CD14-positive monocyte (primary cell): ENCODE measurements at regions not wholly inside any gene's neighbourhood (a gene's known extent, or its start where the extent isn't known, plus 50 kb on each side); places are given as distances from the start of the nearest gene placed in this dataset.

Experiments used
- DNase-seq, 3 donors: peaks; one replicate each; pipeline ENCODE4 v3.0.0-alpha.2; 2011 to 2022
- H2AFZ ChIP-seq: 2 replicates; pipeline ENCODE4 v1.6.0; 2012; ENCODE audit warnings: mild to moderate bottlenecking, low read depth, low read length, inconsistent platforms; ENCODE audit not compliant: insufficient read depth, poor library complexity, severe bottlenecking
- H3K27ac ChIP-seq, 2 donors: 1 replicate in 1 of 2; 2 replicates in 1 of 2; pipeline ENCODE4 v1.5.1; 2012 to 2013; ENCODE audit warnings: low read length in 2 of 2, control low read depth in 1 of 2, inconsistent platforms in 1 of 2, low read depth in 1 of 2, mild to moderate bottlenecking in 1 of 2
- H3K27me3 ChIP-seq, 2 donors: one replicate each; pipeline versions ENCODE4 v1.6.0 to v1.6.1; 2011 to 2013; ENCODE audit warnings: low read length in 2 of 2; ENCODE audit not compliant: control insufficient read depth in 2 of 2, insufficient read depth in 2 of 2
- H3K36me3 ChIP-seq, 2 donors: replicated peaks in 1 of 2; 1 replicate in 1 of 2; 2 replicates in 1 of 2; pipeline versions ENCODE4 v1.5.1 to v1.6.1; 2012 to 2013; ENCODE audit warnings: low read length in 2 of 2, control low read depth in 1 of 2, inconsistent platforms in 1 of 2, mild to moderate bottlenecking in 1 of 2; ENCODE audit not compliant: insufficient read depth in 2 of 2, control insufficient read depth in 1 of 2
- H3K4me1 ChIP-seq, 2 donors: 1 replicate in 1 of 2; 2 replicates in 1 of 2; pipeline versions ENCODE4 v1.5.1 to v1.6.1; 2012 to 2013; ENCODE audit warnings: low read length in 2 of 2, control low read depth in 1 of 2, inconsistent platforms in 1 of 2, mild to moderate bottlenecking in 1 of 2, moderate library complexity in 1 of 2; ENCODE audit not compliant: insufficient read depth in 2 of 2, control insufficient read depth in 1 of 2
- H3K4me2 ChIP-seq: replicated peaks from 2 replicates; pipeline ENCODE3; 2012; ENCODE audit warnings: low read length, moderate library complexity, mild to moderate bottlenecking; ENCODE audit not compliant: poor library complexity, severe bottlenecking; ENCODE audit errors: extremely low read depth
- H3K4me3 ChIP-seq, 3 experiments: fragments of 200-600 bp in 1 of 3; sonication (generic) in 1 of 3; replicated peaks in 1 of 3; 1 replicate in 2 of 3; 2 replicates in 1 of 3; pipeline ENCODE4 v1.5.1; 2011 to 2013; ENCODE audit warnings: low read length in 3 of 3, mild to moderate bottlenecking in 3 of 3, control low read depth in 2 of 3, low read depth in 2 of 3, inconsistent platforms in 1 of 3, moderate library complexity in 1 of 3
- H3K79me2 ChIP-seq: 2 replicates; pipeline ENCODE4 v1.6.0; 2012; ENCODE audit warnings: mild to moderate bottlenecking, control low read depth, inconsistent platforms, low read length, moderate library complexity; ENCODE audit not compliant: insufficient read depth
- H3K9ac ChIP-seq: 2 replicates; pipeline ENCODE4 v1.6.0; 2017; ENCODE audit warnings: low read length, mild to moderate bottlenecking; ENCODE audit not compliant: insufficient read depth, poor library complexity, severe bottlenecking
- H3K9me3 ChIP-seq, 2 donors: replicated peaks in 1 of 2; 1 replicate in 1 of 2; 2 replicates in 1 of 2; pipeline versions ENCODE4 v1.5.1 to v1.6.1; 2012 to 2013; ENCODE audit warnings: low read length in 2 of 2, control low read depth in 1 of 2; ENCODE audit not compliant: control insufficient read depth in 1 of 2, insufficient read depth in 1 of 2
- H4K20me1 ChIP-seq: 2 replicates; pipeline ENCODE4 v1.6.0; 2012; ENCODE audit warnings: mild to moderate bottlenecking, low read length, control low read depth, moderate library complexity; ENCODE audit not compliant: insufficient read depth
- H3K27ac Mint-ChIP-seq, 7 donors: one replicate each; pipeline ENCODE4 v1.8.0; 2020; ENCODE audit warnings: mild to moderate bottlenecking in 7 of 7, mixed read lengths in 7 of 7, moderate library complexity in 6 of 7, inconsistent platforms in 2 of 7
- H3K27me3 Mint-ChIP-seq, 3 donors: one replicate each; pipeline ENCODE4 v1.8.0; 2021 to 2022; ENCODE audit warnings: low read depth in 3 of 3, mild to moderate bottlenecking in 3 of 3, mixed read lengths in 3 of 3, moderate library complexity in 3 of 3, inconsistent platforms in 1 of 3
- H3K36me3 Mint-ChIP-seq, 2 donors: one replicate each; pipeline ENCODE4 v1.8.0; 2020; ENCODE audit warnings: mixed read lengths in 2 of 2, inconsistent platforms in 1 of 2, mild to moderate bottlenecking in 1 of 2
- H3K4me1 Mint-ChIP-seq: one replicate; pipeline ENCODE4 v1.8.0; 2020; ENCODE audit warnings: mild to moderate bottlenecking, mixed read lengths
- H3K4me3 Mint-ChIP-seq, 2 donors: one replicate each; pipeline ENCODE4 v1.8.0; 2020; ENCODE audit warnings: mild to moderate bottlenecking in 2 of 2, mixed read lengths in 2 of 2, moderate library complexity in 1 of 2
- H3K9me3 Mint-ChIP-seq, 7 donors: one replicate each; pipeline ENCODE4 v1.8.0; 2020 to 2022; ENCODE audit warnings: mixed read lengths in 7 of 7, mild to moderate bottlenecking in 6 of 7, moderate library complexity in 6 of 7, inconsistent platforms in 2 of 7
- CTCF ChIP-seq: fragments of 200-600 bp; IDR thresholded peaks from one replicate; pipeline ENCODE4 v1.8.0; 2022; ENCODE audit warnings: antibody characterized with exemption, mild to moderate bottlenecking
- WGBS: methylation state at CpG from one replicate; pipeline ENCODE4 v1.1.5; 2013; ENCODE audit warnings: missing lambda C conversion rate; ENCODE audit not compliant: insufficient coverage; 5-methylcytosine and 5-hydroxymethylcytosine counted together
- intact Hi-C, 2 donors: fragments of 100-400 bp; cut with micrococcal nuclease; formaldehyde crosslinking; loops; one replicate each; pipeline versions ENCODE4 v1.15.0 to v1.15.1; 2023

GRCh38 chr18:43563780-43564179, 286.5 kb upstream of the SYT4 start:
- no peak for TF ChIP-seq CTCF
- H3K9me3 Mint-ChIP-seq = peaks cover 0 to 2% (median 0%) of the 10 kb centered on the region in 7 donors

GRCh38 chr18:43570593-43570992, 293.3 kb upstream of the SYT4 start:
- Histone ChIP-seq H3K27ac (no peak overlapping the region), H2AFZ (no peak overlapping the region), H3K27me3 (no peaks in the 10 kb centered on the region), H3K9ac (no peak overlapping the region), H4K20me1 (no peaks in the 10 kb centered on the region), H3K36me3 (no peaks in the 10 kb centered on the region), H3K4me1 (no peaks in the 10 kb centered on the region), H3K4me3 (no peak overlapping the region), H3K4me2 (no peak overlapping the region), H3K79me2 (no peaks in the 10 kb centered on the region), H3K9me3 (no peaks in the 10 kb centered on the region)
- H3K27ac Mint-ChIP-seq = no peak overlapping the region
- peaks cover 0 to 4% (median 0%) of the 10 kb centered on the region in 3 donors for H3K27me3 Mint-ChIP-seq
- intact Hi-C loops = no loop called here
- no peaks in the 10 kb centered on the region for H3K4me1 Mint-ChIP-seq
- TF ChIP-seq CTCF = no peak
- DNase-seq = no peak
- no peaks in the 10 kb centered on the region for H3K36me3 Mint-ChIP-seq
- no peaks in the 10 kb centered on the region for H3K9me3 Mint-ChIP-seq
- WGBS = 100% methylated on average over 1 of the region's 4 CpGs
- H3K4me3 Mint-ChIP-seq = no peak overlapping the region

More at GRCh38 chr18:43563780-43564179, 286.5 kb upstream of the SYT4 start:
- Histone ChIP-seq H3K4me2 (no peak overlapping the region), H3K4me1 (no peaks in the 10 kb centered on the region), H3K36me3 (no peaks in the 10 kb centered on the region), H3K79me2 (no peaks in the 10 kb centered on the region), H3K27me3 (no peaks in the 10 kb centered on the region), H3K27ac (no peak overlapping the region), H3K4me3 (no peak overlapping the region), H2AFZ (no peak overlapping the region), H3K9me3 (peaks cover 0 to 4% of the 10 kb centered on the region in 2 donors), H4K20me1 (no peaks in the 10 kb centered on the region), H3K9ac (no peak overlapping the region)
- Mint-ChIP-seq H3K27ac (no peak overlapping the region), H3K4me3 (no peak overlapping the region), H3K4me1 (no peaks in the 10 kb centered on the region), H3K27me3 (peaks cover 0 to 3% (median 1%) of the 10 kb centered on the region in 3 donors), H3K36me3 (no peaks in the 10 kb centered on the region)
- no peak for DNase-seq
- WGBS = 0% methylated on average over 1 of the region's 3 CpGs
- intact Hi-C loops = no loop called here
